Ureter (tissue), 1 donor: ENCODE measurements at regions not wholly inside any gene's neighbourhood (a gene's known extent, or its start where the extent isn't known, plus 50 kb on each side); places are given as distances from the start of the nearest gene placed in this dataset.

Experiments used
- DNase-seq: peaks from one replicate; pipeline ENCODE4 v3.0.0-alpha.2; 2020; ENCODE audit warnings: low spot score
- donor health status: DM: yes; HTN: yes; CAD: no.

DNA sequence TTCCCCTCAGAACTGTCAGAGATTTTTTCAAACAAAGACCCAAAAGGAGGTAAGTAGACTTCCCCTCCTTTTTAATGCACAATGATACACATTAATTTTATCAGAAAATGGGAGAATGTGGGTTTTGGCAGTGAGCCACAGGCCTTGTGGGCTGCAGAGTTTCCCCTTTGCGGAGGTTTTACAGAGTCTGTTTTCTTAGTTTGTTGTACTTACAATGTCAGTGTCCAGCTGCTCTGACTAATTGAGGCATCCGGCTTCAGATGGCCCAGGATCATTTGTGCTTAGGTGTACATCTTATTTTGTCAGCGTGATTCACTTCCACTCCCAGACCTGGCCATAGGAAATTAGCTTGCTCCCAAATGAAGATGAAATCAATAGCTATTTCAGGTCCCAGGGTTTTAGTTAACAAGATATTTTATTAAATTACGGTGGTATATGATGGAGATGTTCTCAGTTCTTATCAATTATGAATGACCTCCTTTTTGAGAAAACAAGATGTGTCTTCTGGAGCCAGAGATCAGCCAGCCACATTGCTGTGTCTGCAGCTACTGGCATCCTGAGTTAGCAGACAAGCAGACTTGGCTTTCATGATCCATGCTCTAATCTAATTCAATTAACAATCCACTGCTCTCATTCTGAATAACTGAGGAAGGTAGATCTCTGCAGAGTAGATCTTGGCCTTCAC is 1086.6 kb upstream of the SORCS1 start:
- DNase-seq: no peak

DNA sequence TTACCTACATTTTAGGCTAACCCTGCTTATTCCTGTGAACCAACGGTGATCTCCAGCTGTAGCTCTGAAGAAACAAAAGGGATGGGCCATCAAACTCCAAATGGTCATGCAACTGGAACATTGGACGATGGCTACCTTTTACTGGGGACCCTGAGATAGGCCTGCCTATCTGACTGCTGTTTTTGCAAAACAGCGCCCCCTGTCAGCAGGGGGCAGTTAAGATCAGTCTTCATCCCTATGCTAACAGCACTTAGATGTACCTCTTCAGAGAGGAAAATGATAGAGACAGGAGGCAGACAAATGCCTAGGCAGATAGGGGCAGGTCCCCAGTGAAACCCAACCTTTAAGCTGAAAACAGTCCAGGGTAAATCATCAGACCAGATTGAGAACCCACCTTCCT is 1085.4 kb upstream of the SORCS1 start:
- no peak for DNase-seq

DNA sequence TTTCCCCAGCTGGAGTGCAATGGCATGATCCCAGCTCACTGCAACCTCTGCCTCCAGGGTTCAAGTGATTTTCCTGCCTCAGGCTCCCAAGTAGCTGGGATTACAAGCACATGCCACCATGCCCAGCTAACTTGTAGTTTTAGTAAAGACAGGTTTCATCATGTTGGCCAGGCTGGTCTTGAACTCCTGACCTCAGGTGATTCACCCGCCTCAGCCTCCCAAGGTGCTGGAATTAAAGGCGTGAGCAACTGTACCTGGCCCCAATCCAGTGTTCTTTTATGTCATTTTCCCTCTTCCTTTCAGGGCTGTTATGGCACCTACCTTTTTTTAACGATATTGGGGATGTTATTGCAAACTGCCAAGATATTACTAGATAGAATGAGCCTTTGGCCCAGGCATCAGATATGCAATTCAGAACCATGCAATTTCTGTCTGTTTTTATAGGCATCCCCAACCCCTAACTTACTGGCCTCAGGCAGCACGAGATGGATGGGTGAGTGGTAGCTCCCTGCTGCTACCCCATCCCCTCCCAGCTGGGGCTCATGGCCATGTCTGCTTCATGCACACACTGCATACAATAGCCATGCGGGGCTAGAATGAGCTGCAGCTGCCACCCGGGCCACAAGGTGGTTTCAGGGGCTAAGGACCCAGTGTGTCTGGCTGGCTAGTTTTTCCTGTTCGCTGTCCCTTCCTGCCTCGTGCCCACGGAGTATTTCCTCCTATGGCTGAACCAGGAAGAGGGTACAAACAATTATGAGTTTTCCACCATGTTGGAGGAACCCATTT is 1080.1 kb upstream of the SORCS1 start:
- no peak for DNase-seq

DNA sequence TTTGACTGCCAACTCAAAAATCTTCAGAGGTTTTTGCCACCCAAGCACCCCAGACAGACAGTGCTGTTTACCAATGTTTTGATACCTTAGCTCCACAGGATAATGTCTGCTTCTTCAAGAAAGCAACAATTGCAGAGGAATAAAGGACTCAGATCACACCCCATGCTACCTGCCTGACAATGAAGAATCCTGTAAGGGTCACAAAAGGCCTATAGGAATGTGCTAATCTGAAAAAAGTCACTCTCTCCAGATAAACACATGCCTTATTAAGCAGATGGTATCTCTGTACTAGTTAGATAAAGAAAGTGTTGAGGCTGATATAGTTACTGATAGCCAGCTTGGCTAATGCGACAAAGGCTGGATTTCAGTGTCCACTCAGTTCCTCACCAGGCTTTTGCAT is 1076.7 kb upstream of the SORCS1 start:
- DNase-seq: no peak

DNA sequence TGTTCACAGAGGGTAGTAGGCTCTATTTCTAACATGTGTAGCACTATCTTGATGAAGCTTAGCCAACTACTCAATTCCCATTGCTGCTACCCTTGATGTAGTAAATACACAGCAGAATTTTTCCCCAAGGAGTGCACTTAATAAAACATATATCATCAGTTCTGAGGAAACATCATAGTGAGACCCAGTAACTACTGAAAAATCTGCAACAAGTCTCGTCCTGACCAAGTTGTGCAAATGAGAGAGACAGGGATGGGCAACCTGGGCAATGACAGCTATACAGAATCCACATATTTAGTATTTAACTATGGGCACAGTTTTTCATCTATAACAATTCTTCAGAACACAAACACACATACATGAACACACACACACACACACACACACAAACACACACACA is 1073.8 kb upstream of the SORCS1 start:
- DNase-seq: no peak

DNA sequence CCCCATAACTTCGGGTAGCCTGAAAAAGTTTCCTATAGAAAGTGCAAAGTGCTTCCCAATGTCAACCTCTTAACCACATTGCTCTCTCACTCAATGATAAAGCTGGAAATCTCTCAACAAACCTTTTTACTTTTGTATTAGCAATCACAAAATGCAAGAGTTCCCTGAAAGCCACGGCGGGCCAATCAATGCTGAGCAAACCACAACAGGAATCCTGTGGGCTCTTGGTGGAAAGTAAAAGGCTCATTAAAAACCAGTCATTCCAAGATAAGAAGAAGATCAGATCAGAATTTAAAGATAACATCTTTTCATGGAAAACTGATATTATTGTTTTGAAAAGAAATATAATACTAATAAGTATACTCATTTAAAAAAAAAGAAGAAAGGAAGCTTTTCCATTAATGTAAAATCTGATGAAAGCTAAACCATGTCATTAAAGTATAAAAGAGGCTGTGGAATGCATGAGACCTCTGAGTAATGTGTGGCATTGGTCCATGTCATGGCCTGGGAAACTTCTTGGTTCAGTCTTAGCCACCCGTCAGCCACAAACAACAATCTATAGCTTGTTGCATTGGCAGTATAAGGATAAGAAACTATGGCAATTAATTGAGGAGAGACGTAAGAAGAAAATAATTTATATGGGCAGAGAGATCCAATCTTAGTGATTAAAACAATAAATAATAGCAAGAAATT is 1066.1 kb upstream of the SORCS1 start:
- no peak for DNase-seq

DNA sequence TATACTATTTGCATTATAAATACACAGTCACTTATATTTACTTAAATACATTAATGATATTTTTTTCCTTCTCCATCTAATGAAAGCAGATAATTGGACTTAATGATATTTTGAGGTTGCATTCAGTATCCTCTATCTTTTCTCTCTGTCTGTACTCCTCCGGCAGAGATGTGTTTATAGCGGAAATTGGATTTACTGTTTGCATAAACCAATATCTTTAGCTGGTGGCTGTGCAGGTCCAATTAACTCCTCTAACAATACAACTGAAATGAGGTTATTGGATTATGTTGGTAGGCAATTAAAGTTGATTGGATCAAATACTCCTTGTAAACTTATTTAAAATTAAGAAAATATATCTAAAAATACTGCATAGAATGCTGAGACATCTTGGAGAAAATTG is 1044.2 kb upstream of the SORCS1 start:
- DNase-seq: no peak

DNA sequence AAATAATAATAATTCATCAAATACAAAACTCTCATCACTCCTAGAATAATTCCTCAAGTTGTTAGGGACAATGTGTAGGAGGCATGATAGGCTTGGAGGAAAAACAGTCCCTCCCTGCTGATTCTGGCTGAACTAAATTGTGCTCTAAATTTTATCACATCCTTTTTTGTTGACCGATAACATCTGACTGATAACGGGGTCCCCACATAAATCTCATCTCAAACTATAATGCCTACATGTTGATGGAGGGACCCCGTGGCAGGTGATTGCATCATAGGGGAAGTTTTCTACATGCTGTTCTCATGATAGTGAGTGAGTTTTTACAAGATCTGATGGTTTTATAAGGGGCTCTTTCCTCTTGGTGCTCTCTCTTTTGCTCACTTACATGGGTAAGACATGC is 1043.5 kb upstream of the SORCS1 start:
- no peak for DNase-seq

DNA sequence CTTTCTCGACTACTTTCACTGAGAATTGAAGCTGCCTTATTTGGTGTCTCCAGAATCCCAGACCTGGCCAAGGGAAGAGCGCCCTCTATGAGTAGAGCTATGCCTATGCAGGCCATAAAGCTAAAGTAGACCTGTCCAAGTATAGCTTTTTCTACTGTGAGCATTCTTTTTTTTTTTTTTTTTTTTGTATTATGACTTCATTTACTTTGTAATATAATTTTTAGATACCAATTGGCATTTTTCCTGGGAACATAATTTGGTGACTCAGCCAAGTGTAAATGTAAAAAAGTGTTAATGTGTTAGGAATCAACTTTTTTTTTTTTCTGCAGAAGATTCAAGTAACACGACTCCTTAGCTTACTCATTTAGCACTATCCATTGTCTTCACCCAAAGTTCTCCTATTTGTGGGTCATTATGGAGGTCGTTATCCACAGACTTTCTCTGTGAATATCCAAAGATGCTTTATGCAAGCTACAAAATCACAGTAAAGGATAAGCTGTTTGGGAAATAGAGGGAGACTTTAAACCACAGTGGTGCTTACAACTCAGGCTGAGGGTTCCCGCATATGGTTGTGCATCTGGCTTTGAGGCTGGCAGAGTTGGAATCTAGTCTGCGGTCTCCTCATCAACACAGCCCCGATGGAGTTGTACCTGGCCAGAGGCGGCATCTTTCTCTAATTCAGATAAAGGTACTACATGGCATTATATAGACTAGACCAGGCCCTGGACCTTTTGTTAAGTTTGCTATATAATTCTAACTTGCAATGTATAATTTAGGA is 1040.2 kb upstream of the SORCS1 start:
- DNase-seq: no peak

DNA sequence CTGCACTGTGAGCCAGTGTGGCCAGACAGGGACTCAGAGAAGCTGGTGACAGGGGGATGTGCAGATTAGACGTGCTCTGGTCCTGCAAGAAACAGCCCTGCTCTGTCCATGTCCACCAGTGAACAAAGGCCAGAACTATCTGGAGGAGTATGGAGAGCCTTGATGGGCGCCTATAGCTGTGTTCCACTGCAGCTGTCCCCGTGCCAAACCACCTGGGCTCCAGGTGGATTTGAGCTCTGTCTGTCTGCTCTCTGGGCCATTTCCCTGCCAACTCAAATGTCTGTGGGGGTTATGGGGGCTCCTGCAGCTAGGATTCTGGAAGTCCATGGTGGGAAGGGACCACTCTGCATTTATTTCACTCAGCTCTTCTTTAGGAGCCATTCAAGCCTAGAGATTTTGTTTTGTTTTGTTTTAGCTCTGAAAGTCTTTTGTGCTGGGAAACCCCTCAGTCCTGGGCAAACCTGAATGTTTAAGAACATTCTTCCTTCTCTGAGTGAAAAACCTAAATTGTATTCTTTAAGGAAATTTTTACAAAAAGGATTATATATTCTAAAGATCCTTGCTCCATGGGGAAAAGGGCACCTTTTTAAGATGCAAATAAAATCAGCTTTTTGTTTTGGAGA is 1039.5 kb upstream of the SORCS1 start:
- no peak for DNase-seq

DNA sequence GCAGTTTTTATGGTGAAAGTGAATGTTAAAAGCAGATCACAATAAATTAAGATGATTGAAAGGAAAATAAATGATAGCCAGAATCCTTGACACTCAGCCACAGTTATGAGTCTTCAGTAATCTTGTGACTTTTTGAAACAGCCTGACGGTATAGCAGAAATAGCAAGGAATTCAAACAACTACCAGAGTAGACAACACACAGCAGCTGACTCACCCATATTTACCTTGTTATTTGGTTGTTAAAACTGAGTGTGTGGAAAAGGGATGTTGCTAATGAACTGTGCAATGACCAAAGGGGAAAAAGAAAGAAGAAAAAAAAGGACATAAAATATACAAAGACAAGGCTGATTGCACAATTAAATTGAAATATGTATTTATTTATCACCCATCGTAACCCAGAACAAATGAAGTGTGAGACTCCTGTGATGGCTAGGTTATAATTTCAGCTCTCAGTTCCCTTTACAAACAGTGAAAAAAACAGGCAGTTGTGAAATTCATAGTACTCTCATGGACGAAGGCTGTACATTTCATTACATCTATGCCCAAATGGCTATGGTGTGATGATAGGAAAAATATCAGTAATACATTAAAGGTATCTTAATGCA is 1023.0 kb upstream of the SORCS1 start:
- no peak for DNase-seq

DNA sequence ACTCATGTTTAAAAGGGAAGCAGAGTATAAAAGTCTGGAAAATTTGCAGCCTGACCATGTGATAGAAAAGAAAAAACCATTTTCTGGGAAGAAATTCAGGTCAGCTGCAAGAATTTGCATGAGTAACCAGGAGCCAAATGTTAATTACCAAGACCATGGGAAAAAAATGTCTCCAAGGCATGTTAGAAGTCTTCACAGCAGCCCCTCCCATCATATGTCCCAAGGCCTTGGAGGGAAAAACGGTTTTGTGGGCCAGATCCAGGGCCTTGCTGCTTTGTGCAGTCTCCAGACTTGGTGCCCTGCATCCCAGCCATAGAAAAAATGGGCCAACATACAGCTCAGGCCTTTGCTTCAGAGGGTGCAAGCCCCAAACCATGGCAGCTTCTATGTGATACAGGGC is 1019.6 kb upstream of the SORCS1 start:
- no peak for DNase-seq

DNA sequence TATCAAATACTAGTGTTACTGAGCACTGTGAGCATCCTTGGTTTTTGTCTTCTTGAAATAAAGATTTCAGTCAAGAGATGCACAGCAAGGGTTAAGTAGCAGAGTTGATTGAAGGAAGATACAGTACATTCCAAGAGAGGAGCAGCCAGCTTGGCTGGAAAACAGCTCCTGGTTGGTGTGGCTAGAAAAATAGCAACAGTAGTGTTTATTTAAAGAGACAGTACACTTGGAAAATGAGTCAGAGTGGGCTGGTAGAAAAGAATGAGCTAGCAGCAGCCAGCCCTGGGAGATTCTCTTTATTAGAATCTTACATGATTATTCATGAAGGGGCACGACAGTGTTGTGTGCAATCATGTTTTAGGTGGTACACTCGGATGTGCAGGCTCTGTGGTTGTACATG is 1016.4 kb upstream of the SORCS1 start:
- DNase-seq: no peak

DNA sequence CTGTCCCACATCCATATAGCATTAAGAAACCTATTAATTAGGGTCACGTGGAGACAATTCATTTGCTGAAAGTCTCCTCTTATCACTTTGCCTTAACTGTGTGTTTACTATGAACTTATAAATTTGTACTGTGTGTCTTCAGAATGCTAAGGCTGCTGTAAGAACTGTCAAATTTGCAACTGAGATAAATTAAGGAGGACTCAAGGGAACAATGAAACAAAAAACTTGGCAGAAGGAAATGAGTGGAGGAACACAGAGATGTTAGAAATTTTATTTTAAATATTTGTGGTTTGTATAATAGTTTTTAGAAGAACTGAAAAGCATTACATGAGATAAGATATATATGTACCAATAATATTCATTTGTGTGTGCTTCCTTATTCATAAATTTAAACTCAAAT is 1005.3 kb upstream of the SORCS1 start:
- no peak for DNase-seq

DNA sequence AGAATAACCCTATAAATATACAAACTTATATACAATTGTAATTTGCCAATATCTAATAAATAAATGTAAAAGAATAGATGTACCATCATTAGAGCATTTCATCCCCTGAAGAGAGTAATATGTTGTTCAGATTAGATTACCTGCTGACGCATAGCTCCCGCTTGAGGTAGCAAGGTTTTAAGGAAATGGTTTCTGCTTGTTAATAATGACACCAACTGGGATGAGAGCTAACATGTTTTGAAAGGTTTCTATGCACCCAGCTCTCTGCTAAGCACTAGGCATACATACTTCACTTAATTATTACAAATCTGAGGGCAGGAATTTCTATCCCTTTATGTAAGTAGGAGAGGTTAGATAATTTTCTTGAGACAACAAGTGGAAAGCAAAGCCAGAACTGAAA is 1003.3 kb upstream of the SORCS1 start:
- no peak for DNase-seq

DNA sequence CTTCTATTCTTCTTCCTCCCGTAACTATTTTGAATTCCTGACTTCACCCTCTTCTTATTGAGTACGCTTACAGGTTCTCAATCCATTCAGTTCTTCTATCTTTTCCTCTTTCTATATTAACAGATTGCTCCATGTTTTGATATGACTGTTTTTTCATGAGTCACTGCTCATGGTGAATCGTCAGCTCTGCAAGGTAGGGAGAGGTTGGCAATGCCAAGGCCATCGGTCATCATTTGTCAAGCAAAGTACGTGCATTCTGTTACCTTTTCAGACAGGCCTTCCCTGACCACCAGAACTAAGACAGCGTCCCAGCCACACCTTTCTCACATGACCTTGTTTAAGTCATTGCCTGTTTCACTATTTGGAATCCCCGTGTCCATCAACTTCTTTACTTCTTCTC is 1001.9 kb upstream of the SORCS1 start:
- no peak for DNase-seq

DNA sequence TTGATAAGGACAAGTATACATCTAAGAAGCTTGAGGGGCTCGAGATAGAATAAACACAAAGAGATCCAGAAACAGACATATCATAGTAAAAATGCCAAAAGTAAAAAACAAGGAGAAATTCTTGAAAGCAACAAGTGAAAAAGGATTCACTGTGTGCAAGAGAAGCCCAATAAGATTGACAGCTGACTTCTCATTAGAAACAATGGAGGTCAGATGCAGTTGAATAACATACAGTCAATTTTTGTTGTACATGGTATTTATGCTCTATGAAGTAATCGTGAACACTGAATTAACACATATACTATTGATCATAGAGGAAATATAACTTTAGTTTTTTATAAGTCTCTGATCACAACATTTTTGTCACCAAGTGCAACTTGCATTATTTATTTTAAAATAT is 982.8 kb upstream of the SORCS1 start:
- DNase-seq: no peak

DNA sequence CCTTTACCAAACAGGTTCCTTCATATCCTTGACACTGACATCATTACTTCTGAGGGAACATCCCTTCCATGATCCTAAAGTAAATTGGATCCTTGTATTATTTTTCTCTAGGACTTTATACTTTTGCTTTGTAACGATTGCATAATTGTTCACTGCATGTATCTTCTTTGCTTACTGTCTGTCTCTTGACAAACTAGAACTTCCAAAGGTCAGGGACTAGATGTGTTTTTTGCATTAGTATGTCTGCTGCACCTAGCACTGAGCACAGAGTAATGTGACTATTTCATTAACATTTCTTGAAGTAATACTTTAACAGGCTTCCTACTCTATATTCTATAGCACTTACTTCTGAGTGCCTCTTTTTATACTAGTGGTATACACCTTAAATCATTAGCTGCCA is 976.6 kb upstream of the SORCS1 start:
- DNase-seq: no peak

DNA sequence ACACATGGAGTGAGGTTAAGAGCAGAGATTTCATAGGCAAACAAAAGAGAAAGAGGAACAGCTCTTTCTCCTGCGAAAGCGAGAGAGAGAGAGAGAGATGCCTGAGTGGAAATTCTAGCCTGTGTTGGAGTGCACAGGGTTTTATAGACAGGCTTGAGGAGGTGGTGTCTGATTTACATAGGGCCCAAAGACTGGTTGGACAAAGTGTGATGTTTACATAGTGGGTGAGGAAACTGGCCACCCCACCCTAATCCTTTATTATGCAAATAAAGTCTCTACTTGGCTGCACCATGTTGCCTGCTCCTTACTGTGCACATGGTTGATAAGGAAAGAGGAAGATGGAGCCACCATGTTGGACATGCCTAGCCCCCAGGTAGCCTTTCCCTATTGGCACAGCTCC is 967.8 kb upstream of the SORCS1 start:
- no peak for DNase-seq

DNA sequence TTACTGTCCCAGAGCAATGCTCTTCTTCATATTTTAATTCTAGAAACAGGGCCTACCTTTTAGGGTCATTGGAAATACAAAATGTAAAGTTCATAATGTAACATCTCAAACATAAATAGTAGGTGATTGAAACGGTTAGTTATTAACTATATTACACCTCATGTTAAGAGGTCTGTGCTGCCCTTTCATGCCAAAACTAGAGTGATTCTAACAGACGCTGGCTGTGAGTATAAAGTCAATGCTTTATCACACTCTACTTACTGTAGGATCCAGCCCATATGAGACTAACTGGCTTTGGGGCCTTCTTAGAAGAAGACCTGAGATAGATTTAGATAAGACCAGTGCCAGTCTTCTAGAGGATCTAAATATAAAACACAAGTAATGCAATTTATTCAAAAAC is 966.1 kb upstream of the SORCS1 start:
- DNase-seq: no peak

DNA sequence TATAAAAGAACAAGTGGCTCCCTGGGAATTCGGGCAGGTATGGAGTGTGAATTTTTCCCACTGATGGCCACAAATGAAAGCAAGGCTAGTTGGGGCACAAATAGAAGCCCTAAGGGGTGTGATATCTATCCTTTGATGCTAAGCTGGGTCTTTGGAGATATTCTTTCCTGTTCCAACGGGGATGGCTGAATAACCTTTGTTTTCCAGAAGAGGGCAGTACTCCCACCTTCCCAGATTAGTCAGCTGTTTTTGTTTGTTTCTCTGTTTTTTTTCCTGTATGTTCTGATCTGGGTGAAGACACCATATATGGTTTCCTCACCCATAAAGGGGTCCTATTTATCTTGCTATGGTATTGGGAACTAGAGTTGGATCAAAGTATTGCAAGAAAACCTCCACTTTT is 947.7 kb upstream of the SORCS1 start:
- no peak for DNase-seq
